NOMO-1 (cell line): ENCODE measurements at regions not wholly inside any gene's neighbourhood (a gene's known extent, or its start where the extent isn't known, plus 50 kb on each side); places are given as distances from the start of the nearest gene placed in this dataset.

Experiments used
- DNase-seq, 2 experiments: peaks; one replicate each; lab custom pipeline; 2025; ENCODE audit not compliant: unreplicated experiment in 2 of 2; lab: John Stamatoyannopoulos, UW

- DNase-seq = no peak
Measured at GRCh38 chr20:24862606-24863005, 86.5 kb upstream of the CST7 start.

- no peak for DNase-seq
Measured at GRCh38 chr20:24863356-24863755, 85.7 kb upstream of the CST7 start.

- DNase-seq = no peak
Measured at GRCh38 chr20:24866008-24866407, 83.1 kb upstream of the CST7 start.

GRCh38 chr20:24866742-24867141 is 82.3 kb upstream of the CST7 start:
- DNase-seq = no peak

GRCh38 chr20:24867556-24867955 is 81.5 kb upstream of the CST7 start:
- DNase-seq = no peak

- DNase-seq = no peak
Measured at GRCh38 chr20:24868396-24868927, 80.6 kb upstream of the CST7 start.

GRCh38 chr20:24868959-24869358 is 80.1 kb upstream of the CST7 start:
- no peak for DNase-seq

GRCh38 chr20:24870057-24870456 is 79.0 kb upstream of the CST7 start:
- no peak for DNase-seq

GRCh38 chr20:24870881-24871280 is 78.2 kb upstream of the CST7 start:
- DNase-seq = no peak

GRCh38 chr20:24871480-24872213 is 77.4 kb upstream of the CST7 start:
- no peak for DNase-seq

GRCh38 chr20:24872291-24873024 is 76.6 kb upstream of the CST7 start:
- DNase-seq = no peak

- no peak for DNase-seq
Measured at GRCh38 chr20:24873025-24873620, 75.9 kb upstream of the CST7 start.

- DNase-seq = no peak
Measured at GRCh38 chr20:24875078-24875477, 74.0 kb upstream of the CST7 start.

GRCh38 chr20:24877652-24878051 is 71.4 kb upstream of the CST7 start:
- DNase-seq = no peak

GRCh38 chr20:24878657-24879056 is 70.4 kb upstream of the CST7 start:
- DNase-seq = no peak

- DNase-seq = no peak
Measured at GRCh38 chr20:24879875-24880274, 69.2 kb upstream of the CST7 start.

GRCh38 chr20:24880356-24880755 is 68.7 kb upstream of the CST7 start:
- DNase-seq = no peak

GRCh38 chr20:24890286-24890685 is 58.8 kb upstream of the CST7 start:
- no peak for DNase-seq

- no peak for DNase-seq
Measured at GRCh38 chr20:24891546-24892393, 57.3 kb upstream of the CST7 start.

- DNase-seq = no peak
Measured at GRCh38 chr20:24892522-24892921, 56.5 kb upstream of the CST7 start.

- no peak for DNase-seq
Measured at GRCh38 chr20:24892931-24893330, 56.1 kb upstream of the CST7 start.
